ENCODE measurements at regions not wholly inside any gene's neighbourhood (a gene's known extent, or its start where the extent isn't known, plus 50 kb on each side); places are given as distances from the start of the nearest gene placed in this dataset. TPM values are rescaled to one million over a fixed set of nuclear protein-coding genes. Genes with fewer than 3 reads are reported as not detected.

DNA sequence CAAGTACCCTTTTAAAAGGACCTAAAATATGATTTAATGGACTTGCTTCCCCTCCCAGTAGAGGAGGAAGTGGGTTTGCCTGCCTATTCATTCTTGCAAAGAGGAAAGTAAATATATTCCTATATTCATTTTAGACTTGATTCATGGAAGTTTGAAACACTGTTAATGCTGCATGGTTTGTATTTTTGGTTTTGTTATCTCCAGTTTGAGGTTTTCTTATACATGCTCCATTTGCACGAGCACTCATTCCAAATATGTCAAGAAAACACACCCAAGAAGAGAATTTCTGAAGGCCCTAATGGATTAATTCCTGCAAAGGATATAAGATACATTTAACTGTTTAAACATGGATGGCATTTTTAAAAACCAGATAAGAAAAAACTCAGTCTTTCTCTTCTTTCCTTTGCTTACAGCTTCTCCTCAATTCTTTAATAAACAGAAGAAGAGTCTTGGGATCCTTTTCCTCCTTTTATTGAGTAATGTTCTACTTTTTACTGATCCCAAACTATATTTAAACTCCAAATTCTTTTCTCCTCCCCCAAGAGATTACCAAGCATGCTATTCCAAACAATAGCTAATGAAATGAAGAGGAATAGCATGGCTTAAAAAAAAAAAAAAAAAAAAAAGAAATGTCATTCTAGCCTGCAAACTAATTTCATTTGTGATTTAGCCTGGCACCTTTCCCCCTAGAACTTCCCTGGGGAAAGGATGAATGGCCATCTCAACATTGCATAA lies 54.6 kb upstream of the LDB2 start:
- H3K9me3 ChIP-seq (ENCODE audit: control insufficient read depth, low read length): peaks cover 8% of the 10 kb centered on the region
- no CpG with 5 or more reads among the region's 1 CpG for WGBS
- no peaks in the 10 kb centered on the region for H3K27me3 ChIP-seq (ENCODE audit: control insufficient read depth in 1 of 2, insufficient read depth in 1 of 2, low read length in 2 of 2)
- H3K18ac ChIP-seq (ENCODE audit: low read depth in 1 of 2, low read length in 2 of 2): peak overlapping the region in 1 of 2 experiments; percentile 14
- no peak overlapping the region for H3K27ac ChIP-seq (ENCODE audit: low read length, poor library complexity, severe bottlenecking)
- no peaks in the 10 kb centered on the region for H3K79me1 ChIP-seq (replicated peaks; ENCODE audit: low read length, poor library complexity, severe bottlenecking)
- no peak overlapping the region for H3K4ac ChIP-seq (ENCODE audit: low read depth in 1 of 2, low read length in 2 of 2)
- H2BK5ac ChIP-seq (ENCODE audit: low read depth, low read length, poor library complexity, severe bottlenecking): no peak overlapping the region
- H4K91ac ChIP-seq (ENCODE audit: low read length): no peak overlapping the region
- H2BK120ac ChIP-seq (ENCODE audit: low read depth, low read length): no peak overlapping the region
- H3K23ac ChIP-seq (ENCODE audit: low read length in 2 of 2): no peak overlapping the region
- peak; percentile 32 for DNase-seq
- no peaks in the 10 kb centered on the region for H3K4me1 ChIP-seq (ENCODE audit: control insufficient read depth, insufficient read depth, low read depth, low read length)
- no peak overlapping the region for H4K8ac ChIP-seq (ENCODE audit: low read length)
- H3K4me3 ChIP-seq (ENCODE audit: insufficient read depth in 1 of 2, low read depth in 1 of 2, low read length in 2 of 2): peak overlapping the region in 1 of 2 experiments; percentile 70
- H2AFZ ChIP-seq (ENCODE audit: low read depth, low read length): no peak overlapping the region
- H2AK5ac ChIP-seq (ENCODE audit: low read length, severe bottlenecking): no peak overlapping the region
- no peak overlapping the region for H3K14ac ChIP-seq (ENCODE audit: low read length in 2 of 2)
- no peaks in the 10 kb centered on the region for H3K36me3 ChIP-seq (ENCODE audit: control insufficient read depth in 1 of 2, insufficient read depth in 2 of 2, low read depth in 1 of 2, low read length in 2 of 2)
- H3K9ac ChIP-seq (ENCODE audit: low read length): peak overlapping the region; percentile 60
- no peak overlapping the region for H2BK12ac ChIP-seq (ENCODE audit: low read length in 2 of 2)
- H3K4me2 ChIP-seq (ENCODE audit: low read length, poor library complexity, severe bottlenecking): no peak overlapping the region
- no peak overlapping the region for H2BK15ac ChIP-seq (ENCODE audit: low read depth, poor library complexity, severe bottlenecking)

- no peak overlapping the region for H2BK15ac ChIP-seq (ENCODE audit: low read depth, poor library complexity, severe bottlenecking)
- no peaks in the 10 kb centered on the region for H3K4me1 ChIP-seq (ENCODE audit: control insufficient read depth, insufficient read depth, low read depth, low read length)
- H2BK12ac ChIP-seq (ENCODE audit: low read length in 2 of 2): no peak overlapping the region
- WGBS: 44% methylated on average over 7 of the region's 8 CpGs
- H3K4ac ChIP-seq (ENCODE audit: low read depth in 1 of 2, low read length in 2 of 2): no peak overlapping the region
- H3K18ac ChIP-seq (ENCODE audit: low read depth in 1 of 2, low read length in 2 of 2): peak overlapping the region in 1 of 2 experiments; percentile 14
- H4K91ac ChIP-seq (ENCODE audit: low read length): no peak overlapping the region
- H3K4me3 ChIP-seq (ENCODE audit: insufficient read depth in 1 of 2, low read depth in 1 of 2, low read length in 2 of 2): peak overlapping the region in 1 of 2 experiments; percentile 70
- no peaks in the 10 kb centered on the region for H3K36me3 ChIP-seq (ENCODE audit: control insufficient read depth in 1 of 2, insufficient read depth in 2 of 2, low read depth in 1 of 2, low read length in 2 of 2)
- H3K9me3 ChIP-seq (ENCODE audit: control insufficient read depth, low read length): peaks cover 8% of the 10 kb centered on the region
- H3K27me3 ChIP-seq (ENCODE audit: control insufficient read depth in 1 of 2, insufficient read depth in 1 of 2, low read length in 2 of 2): no peaks in the 10 kb centered on the region
- H3K4me2 ChIP-seq (ENCODE audit: low read length, poor library complexity, severe bottlenecking): no peak overlapping the region
- H2AK5ac ChIP-seq (ENCODE audit: low read length, severe bottlenecking): no peak overlapping the region
- H3K14ac ChIP-seq (ENCODE audit: low read length in 2 of 2): no peak overlapping the region
- H2AFZ ChIP-seq (ENCODE audit: low read depth, low read length): no peak overlapping the region
- H2BK120ac ChIP-seq (ENCODE audit: low read depth, low read length): no peak overlapping the region
- peak overlapping the region; percentile 60 for H3K9ac ChIP-seq (ENCODE audit: low read length)
- H3K79me1 ChIP-seq (replicated peaks; ENCODE audit: low read length, poor library complexity, severe bottlenecking): no peaks in the 10 kb centered on the region
- H3K23ac ChIP-seq (ENCODE audit: low read length in 2 of 2): no peak overlapping the region
- no peak overlapping the region for H2BK5ac ChIP-seq (ENCODE audit: low read depth, low read length, poor library complexity, severe bottlenecking)
- H3K27ac ChIP-seq (ENCODE audit: low read length, poor library complexity, severe bottlenecking): no peak overlapping the region
- peak; percentile 30 for DNase-seq
- no peak overlapping the region for H4K8ac ChIP-seq (ENCODE audit: low read length)
These were observed 54.0 kb upstream of the LDB2 start for GRCh38 chr4:16952462-16952871.

Small RNA genes in the stretch of these regions (small RNA-seq; reads per million reads assigned to genes)
- gene MTND5P4 (ENCODE audit: low read depth) (not detected), gene SNORA75B (ENCODE audit: low read depth) (not detected)

All from mesenchymal stem cell (in vitro differentiated cells and primary cell).